Uterus (tissue), 2 donors: ENCODE measurements at regions not wholly inside any gene's neighbourhood (a gene's known extent, or its start where the extent isn't known, plus 50 kb on each side); places are given as distances from the start of the nearest gene placed in this dataset.

Experiments used
- CTCF ChIP-seq, 4 experiments: fragments of 200-600 bp in 2 of 4; fragments of 450-650 bp in 2 of 4; sonication (generic) in 2 of 4; IDR thresholded peaks; one replicate each; pipeline ENCODE4 v1.5.1; 2016 to 2019; ENCODE audit warnings: antibody characterized with exemption in 4 of 4, mild to moderate bottlenecking in 2 of 4, moderate library complexity in 1 of 4
- POLR2A ChIP-seq, 2 donors: fragments of 450-650 bp; IDR thresholded peaks; one replicate each; pipeline ENCODE4 v1.6.1; 2016; ENCODE audit warnings: antibody characterized with exemption in 2 of 2, mild to moderate bottlenecking in 1 of 2, moderate library complexity in 1 of 2

GRCh38 chr4:53902786-53903185 lies 161.6 kb downstream of the CHIC2 start:
- no peak for TF ChIP-seq CTCF (IDR thresholded peaks at IDR 0.05)
- TF ChIP-seq POLR2A (IDR thresholded peaks at IDR 0.05), result no peak
